GM21723 (cell line): ENCODE measurements at regions not wholly inside any gene's neighbourhood (a gene's known extent, or its start where the extent isn't known, plus 50 kb on each side); places are given as distances from the start of the nearest gene placed in this dataset.
"Not testable (repeated sequence)": the region's sequence is repeated elsewhere in the genome, so short reads cannot be mapped to it uniquely, and the experiment has no call there.

Source experiments
- ATAC-seq: cut with Tn5 transposase; IDR thresholded peaks from one replicate; pipeline ENCODE4 v1.9.1; 2021; ENCODE audit warnings: mild to moderate bottlenecking, moderate library complexity; ENCODE audit not compliant: unreplicated experiment

DNA sequence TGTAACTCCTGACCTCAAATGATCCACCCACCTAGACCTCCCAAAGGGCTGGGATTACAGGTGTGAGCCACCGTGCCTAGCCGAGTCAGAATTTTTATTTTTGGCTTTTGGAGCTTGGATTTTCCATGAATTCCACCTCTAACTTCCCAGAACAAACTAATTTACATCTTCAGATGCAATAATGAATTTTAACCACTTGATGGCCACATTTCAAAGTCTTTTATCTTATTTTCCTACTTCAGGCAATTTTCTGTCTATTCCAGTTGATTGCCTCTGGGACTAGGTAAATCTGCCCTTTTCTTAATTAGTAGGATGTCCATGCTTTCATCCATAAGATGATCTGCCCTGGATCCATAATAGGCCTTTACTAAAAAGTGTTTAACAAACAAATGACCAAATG is 156.4 kb upstream of the ANKFN1 start:
- no peak for ATAC-seq

DNA sequence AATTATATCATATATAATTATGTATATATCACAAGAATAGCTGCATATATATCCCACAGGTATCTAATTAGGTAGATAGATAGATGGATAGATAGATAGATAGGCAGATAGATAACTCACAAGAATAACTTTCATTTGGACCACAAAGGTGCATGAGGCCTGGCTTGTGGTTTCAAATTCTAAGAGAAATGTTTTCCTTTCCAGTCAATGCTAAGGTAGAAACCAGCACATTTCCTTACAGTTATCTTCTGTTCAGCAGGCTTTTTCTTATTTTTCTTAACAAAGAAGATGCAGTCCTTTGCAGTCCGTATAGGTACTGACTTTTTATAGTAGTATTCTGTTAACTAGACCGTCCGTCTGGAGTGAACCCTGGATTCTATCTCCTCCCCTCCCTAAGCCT is 152.9 kb upstream of the ANKFN1 start:
- ATAC-seq = no peak

- not testable (repeated sequence) for ATAC-seq
These were observed 150.6 kb upstream of the ANKFN1 start for GRCh38 chr17:56002656-56003055.

DNA sequence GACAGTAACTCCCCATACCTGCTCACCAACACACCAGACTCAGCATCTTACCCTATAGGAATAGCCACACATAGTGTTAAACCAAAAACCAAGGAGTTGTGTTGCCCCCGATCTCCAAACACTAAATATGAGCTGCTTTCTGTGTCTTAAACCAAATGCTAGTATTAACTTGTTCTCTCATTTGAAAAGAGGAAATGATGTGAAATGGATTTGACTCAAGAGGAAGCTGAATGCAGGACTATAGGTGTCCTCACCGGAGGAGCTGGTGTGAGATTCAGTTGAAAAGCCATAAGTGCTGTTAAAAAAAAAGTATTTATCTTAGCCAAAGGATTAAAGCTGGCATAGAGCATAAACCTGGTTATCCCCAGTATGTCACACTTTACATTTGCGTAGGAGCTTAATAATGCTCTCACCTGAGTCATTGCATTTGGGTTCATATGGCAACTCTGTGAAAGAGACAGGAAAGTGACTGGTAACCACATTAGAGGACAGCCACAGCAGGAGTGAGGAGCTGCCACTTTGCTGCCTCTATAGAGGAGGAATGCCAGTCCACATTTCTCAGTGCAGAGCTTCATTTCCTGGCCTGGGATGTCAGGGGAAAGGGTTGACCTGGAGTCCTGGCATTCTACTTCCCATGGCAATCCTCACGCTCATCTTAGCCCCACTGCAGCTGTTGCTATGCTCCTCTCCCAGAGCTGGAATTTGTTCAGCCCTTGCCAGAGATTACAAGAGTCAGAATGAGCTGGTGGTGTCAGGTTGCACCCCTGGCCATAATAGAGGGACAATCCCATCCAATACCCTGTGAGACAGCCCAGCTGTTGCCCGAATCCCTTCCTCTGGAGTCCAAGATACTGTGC is 143.3 kb upstream of the ANKFN1 start:
- ATAC-seq = no peak

- ATAC-seq = no peak
These were observed 141.7 kb upstream of the ANKFN1 start for GRCh38 chr17:56011406-56012131.

DNA sequence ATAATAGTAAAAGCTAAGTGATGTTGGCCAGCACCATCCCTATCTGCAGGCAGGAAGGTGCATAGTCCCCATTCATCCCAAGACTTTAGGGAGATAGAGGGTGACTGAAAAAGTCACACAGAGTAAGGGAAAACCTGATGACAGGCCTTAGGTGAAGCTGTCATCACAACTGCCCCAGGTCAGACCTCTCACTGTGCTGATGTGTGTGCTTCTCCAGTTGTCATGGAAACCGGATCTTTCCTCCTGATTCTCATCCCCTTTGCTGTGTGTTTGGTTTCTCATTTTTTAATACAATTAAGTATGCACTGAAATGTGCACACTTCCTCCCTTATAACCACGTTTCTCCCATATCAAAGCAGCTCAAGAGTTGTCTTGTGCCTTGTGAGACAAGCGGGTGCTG is 135.1 kb upstream of the ANKFN1 start:
- ATAC-seq = no peak

- ATAC-seq = peak; percentile 55
These were observed 132.9 kb upstream of the ANKFN1 start for GRCh38 chr17:56020369-56020768.

DNA sequence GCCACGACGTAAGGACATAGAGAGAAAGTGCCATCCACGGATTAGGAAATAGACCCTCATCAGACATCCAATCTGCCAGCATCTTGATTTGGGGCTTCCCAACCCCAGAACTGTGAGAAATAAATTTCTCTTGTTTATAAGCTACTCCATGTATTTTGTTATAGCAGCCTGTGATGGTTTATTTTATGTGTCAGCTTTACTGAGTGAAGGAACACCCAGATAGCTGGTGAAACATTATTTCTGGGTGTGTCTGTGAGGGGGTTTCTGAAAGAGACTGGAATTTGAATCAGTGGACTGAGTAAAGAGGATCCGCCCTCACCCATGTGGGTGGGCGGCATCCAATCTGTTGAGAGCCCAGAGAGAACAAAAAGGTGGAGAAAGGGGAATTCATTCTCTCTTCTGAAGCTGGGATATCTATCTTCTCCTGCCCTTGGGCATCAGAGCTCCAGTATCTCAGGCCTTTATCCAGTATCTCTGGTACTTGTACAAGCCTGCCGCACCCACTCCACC is 131.5 kb upstream of the ANKFN1 start:
- no peak for ATAC-seq

- no peak for ATAC-seq
These were observed 129.4 kb upstream of the ANKFN1 start for GRCh38 chr17:56023851-56024250.

DNA sequence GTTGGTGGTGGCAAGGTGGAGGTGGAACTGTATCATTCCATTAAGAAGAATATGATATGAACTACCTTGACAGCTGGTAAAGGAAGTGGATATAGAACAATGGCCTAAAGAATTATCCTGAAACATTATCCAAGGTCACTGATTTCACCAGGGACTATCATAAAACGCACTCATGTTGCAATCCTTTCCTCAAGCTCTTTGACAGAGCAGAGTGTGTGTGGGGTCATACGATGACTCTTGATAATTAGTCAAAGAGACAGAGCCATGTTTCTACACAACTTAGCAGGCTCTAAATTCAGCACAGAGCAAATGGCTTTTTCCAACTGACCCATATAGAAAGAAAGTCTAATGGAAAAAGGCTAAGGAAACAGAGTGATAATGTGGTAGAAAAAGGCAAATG is 126.4 kb upstream of the ANKFN1 start:
- no peak for ATAC-seq

DNA sequence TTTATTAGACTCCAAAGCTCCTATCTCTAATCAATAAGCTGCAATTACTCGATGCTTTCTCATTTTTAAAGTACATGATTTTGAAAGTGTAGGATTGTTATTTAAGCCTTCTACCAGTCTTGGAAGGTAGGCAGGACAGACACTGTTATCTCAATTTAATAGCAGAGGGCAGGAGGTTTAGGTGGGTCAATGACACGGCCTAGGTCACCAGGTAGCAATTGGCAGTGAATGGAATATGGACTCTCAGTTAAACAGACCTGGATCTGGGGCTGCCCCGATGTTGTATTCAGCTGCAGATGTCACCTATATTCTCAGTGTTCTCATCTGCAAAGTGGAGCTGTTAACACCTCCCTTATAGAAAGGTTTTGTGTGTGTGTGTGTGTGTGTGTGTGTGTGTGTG is 124.4 kb upstream of the ANKFN1 start:
- no peak for ATAC-seq

DNA sequence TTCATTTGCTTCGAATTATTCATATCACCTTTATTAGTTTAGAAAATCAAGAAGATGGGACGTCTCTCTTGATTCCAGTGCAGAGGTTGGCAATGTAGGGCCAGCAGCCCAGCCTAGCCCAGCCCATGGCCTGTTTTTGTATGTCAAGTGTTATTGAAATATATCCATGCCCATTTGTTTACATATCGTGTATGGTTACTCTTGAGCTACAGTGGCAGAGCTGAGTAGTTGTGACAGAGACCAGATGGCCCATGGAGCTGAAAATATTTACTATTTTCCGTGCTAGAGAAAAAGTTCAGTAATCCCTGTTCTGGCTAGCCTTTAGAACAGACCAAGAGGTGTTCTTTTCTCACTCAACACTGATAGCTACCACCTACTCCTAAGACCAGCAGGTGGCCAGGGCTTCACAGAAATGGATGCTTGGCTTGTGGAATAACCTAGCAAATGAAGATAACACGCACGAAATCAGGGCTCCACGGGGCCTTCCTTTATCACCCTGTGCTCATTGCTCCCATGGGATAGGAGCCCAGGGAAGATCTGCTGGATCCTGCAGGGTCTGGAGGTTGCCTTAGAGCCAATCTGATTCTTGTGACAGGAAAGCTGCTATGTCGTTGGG is 123.2 kb upstream of the ANKFN1 start:
- ATAC-seq = no peak

DNA sequence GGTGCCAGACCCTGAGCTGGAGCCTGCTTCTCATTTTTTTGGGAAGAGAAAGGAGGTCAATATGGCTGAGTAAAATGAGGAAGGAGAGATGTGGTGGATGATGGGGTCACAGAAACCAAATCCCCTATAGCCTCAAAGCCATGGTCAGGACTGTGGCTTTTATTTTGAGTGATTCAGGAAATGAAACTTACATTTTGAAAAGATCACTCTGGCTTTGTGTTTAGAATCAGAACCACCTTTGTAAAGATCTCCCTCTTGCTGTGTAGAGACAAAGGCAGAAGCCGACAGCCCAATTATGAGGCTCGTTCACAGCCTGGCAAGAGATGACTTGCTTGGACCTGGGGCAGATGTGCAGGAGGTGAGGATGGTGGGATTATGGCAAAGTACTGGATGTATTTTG is 121.6 kb upstream of the ANKFN1 start:
- no peak for ATAC-seq

- no peak for ATAC-seq
These were observed 119.1 kb upstream of the ANKFN1 start for GRCh38 chr17:56034197-56034635.

- ATAC-seq = no peak
These were observed 115.1 kb upstream of the ANKFN1 start for GRCh38 chr17:56038131-56038530.

GRCh38 chr17:56045872-56046271 is 107.4 kb upstream of the ANKFN1 start:
- no peak for ATAC-seq

- no peak for ATAC-seq
These were observed 105.9 kb upstream of the ANKFN1 start for GRCh38 chr17:56047331-56047730.

- no peak for ATAC-seq
These were observed 95.4 kb upstream of the ANKFN1 start for GRCh38 chr17:56057869-56058268.

- no peak for ATAC-seq
These were observed 88.8 kb upstream of the ANKFN1 start for GRCh38 chr17:56064506-56064905.

GRCh38 chr17:56074361-56074890 is 78.8 kb upstream of the ANKFN1 start:
- no peak for ATAC-seq

DNA sequence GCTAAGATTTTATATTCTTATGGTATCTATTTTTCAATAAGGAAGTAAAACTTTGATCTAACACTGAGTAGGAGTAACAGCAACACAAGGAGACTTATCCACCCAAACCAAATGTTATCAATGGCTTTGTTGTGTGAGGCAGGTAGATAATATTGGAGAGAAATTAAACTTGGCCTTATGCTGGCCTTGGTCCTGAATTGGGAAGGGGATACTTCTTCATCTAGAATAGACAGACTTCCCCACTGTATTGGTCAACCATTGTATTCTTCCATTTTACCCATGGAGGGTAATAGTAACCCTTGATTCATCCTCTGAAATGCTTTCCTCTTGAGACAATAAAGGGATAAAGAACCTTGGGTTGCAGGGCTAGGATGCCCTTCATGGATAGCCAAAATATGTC is 76.3 kb upstream of the ANKFN1 start:
- ATAC-seq = no peak
